ENCODE measurements at regions not wholly inside any gene's neighbourhood (a gene's known extent, or its start where the extent isn't known, plus 50 kb on each side); places are given as distances from the start of the nearest gene placed in this dataset.

DNA sequence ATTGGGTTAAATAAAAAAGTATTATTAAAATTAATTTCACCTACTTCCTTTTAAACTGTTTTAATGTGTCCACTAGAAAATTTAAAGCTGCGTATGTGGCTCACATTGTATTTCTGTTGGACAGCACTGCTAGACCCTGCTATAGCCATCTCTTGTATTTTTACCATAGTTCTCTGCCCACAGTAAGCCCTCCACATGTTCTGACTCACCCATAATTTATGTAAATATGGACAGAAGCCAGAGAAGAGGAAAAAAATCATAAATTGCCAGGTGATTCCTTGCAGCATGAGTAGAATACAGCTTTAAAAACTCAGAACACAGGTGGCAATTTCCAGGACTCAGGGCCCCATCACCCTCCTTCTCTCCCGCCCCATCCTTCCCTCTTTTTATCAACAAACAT is 142.4 kb upstream of the MEX3C start:
- no peak for DNase-seq (ENCODE audit: low read depth, low spot score)
- Histone ChIP-seq H3K9me3 (ENCODE audit: control insufficient read depth, insufficient read depth, low read length) (peaks cover 14% of the 10 kb centered on the region; the same call in 1 of the 2 replicates), H3K27ac (ENCODE audit: low read depth, low read length) (no peak overlapping the region), H3K27me3 (ENCODE audit: control insufficient read depth, insufficient read depth, low read length) (no peaks in the 10 kb centered on the region), H3K4me3 (ENCODE audit: low read depth, low read length) (no peak overlapping the region)
- TF ChIP-seq, protein P1, sequence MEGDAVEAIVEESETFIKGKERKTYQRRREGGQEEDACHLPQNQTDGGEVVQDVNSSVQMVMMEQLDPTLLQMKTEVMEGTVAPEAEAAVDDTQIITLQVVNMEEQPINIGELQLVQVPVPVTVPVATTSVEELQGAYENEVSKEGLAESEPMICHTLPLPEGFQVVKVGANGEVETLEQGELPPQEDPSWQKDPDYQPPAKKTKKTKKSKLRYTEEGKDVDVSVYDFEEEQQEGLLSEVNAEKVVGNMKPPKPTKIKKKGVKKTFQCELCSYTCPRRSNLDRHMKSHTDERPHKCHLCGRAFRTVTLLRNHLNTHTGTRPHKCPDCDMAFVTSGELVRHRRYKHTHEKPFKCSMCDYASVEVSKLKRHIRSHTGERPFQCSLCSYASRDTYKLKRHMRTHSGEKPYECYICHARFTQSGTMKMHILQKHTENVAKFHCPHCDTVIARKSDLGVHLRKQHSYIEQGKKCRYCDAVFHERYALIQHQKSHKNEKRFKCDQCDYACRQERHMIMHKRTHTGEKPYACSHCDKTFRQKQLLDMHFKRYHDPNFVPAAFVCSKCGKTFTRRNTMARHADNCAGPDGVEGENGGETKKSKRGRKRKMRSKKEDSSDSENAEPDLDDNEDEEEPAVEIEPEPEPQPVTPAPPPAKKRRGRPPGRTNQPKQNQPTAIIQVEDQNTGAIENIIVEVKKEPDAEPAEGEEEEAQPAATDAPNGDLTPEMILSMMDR (IDR thresholded peaks at IDR 0.05; ENCODE audit: low read depth, low read length) = no peak
- ChIA-PET POLR2A (interaction anchor here (0.5 kb wide), 1 partner anchor 184 kb away, joined by 4 read pairs; no protein-coding TSS in a partner anchor), CTCF (no interaction called here)

DNA sequence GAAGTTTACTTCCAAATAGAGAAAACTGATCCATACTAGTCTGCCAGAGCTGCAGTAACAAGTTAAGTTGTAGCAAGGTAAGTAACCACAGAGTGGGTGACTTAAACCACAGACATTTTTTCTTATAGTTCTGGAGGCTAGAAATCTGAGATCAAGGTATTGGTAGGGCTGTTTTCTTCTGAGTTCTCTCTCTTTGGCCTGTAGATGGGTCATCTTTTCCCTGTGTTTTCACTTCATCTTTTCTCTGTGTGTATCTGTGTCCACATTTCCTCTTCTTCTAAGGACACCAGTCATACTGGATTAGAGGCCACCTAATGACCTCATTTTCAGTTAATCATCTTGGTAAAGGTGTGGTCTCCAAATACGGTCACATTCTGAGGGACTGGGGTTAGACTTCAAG is 142.9 kb upstream of the MEX3C start:
- Histone ChIP-seq H3K27me3 (ENCODE audit: control insufficient read depth, insufficient read depth, low read length) (no peaks in the 10 kb centered on the region), H3K4me3 (ENCODE audit: low read depth, low read length) (no peak overlapping the region), H3K27ac (ENCODE audit: low read depth, low read length) (no peak overlapping the region), H3K9me3 (ENCODE audit: control insufficient read depth, insufficient read depth, low read length) (peaks cover 14% of the 10 kb centered on the region; the same call in 1 of the 2 replicates)
- ChIA-PET CTCF (no interaction called here), POLR2A (no interaction called here)
- no peak for DNase-seq (ENCODE audit: low read depth, low spot score)
- TF ChIP-seq, protein P1 (IDR thresholded peaks at IDR 0.05; ENCODE audit: low read depth, low read length) = no peak

DNA sequence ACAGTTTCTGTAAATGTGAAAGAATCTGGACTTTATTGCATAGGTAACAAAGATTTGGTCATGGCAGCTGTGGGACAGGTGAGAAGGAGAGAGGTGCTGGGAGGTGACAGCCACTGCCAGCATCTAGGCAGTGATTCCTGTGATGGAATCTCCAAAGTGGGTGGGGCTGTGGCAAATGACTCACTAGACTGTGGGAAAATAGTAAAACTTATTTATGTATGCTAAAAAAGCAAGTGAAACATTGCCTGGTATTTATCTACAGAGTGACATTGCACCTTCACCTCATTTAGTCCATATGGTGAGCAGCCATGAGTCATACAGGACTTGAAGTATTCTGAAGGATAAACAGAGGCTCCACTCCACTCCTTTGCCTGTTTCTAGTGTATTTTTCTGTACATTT is 145.3 kb upstream of the MEX3C start:
- no peaks in the 10 kb centered on the region for H3K27me3 ChIP-seq (ENCODE audit: control insufficient read depth, insufficient read depth, low read length)
- no peak for DNase-seq (ENCODE audit: low read depth, low spot score)
- peaks cover 14% of the 10 kb centered on the region; the same call in 1 of the 2 replicates for H3K9me3 ChIP-seq (ENCODE audit: control insufficient read depth, insufficient read depth, low read length)
- TF ChIP-seq, protein P1 (IDR thresholded peaks at IDR 0.05; ENCODE audit: low read depth, low read length) = no peak
- no peak overlapping the region for H3K27ac ChIP-seq (ENCODE audit: low read depth, low read length)
- H3K4me3 ChIP-seq (ENCODE audit: low read depth, low read length) = no peak overlapping the region
- CTCF ChIA-PET = no interaction called here
- POLR2A ChIA-PET = no interaction called here

DNA sequence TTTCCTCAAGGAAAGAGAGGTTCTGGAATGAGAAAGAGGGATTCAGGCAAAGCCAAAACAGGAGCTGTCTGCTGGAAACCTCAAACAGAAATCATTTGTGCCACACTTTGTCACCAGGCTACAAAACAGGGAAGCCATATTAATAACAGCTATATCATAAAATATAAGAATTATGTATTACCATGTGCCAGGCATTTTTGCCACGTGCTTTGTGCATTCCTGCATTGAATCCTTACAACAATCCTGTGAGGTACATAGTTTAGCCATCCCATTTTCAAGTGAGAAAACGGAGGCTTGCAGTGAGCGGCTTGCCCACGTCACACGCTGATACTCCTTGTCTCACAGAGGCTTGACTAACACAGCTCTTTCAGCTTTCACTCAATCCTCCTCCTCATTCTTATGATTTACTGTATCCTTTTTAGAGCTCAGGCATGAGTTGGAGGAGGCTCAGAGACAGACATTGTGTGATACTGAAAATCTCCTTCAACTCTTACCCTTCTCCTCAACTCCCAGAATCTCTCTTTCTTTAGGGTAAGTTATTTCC is 148.4 kb upstream of the MEX3C start:
- POLR2A ChIA-PET = no interaction called here
- Histone ChIP-seq H3K27ac (ENCODE audit: low read depth, low read length) (no peak overlapping the region), H3K4me3 (ENCODE audit: low read depth, low read length) (no peak overlapping the region), H3K9me3 (ENCODE audit: control insufficient read depth, insufficient read depth, low read length) (peaks cover 17% of the 10 kb centered on the region; the same call in 1 of the 2 replicates), H3K27me3 (ENCODE audit: control insufficient read depth, insufficient read depth, low read length) (no peaks in the 10 kb centered on the region)
- TF ChIP-seq, protein P1 (IDR thresholded peaks at IDR 0.05; ENCODE audit: low read depth, low read length) = no peak
- DNase-seq (ENCODE audit: low read depth, low spot score) = no peak
- CTCF ChIA-PET = no interaction called here

DNA sequence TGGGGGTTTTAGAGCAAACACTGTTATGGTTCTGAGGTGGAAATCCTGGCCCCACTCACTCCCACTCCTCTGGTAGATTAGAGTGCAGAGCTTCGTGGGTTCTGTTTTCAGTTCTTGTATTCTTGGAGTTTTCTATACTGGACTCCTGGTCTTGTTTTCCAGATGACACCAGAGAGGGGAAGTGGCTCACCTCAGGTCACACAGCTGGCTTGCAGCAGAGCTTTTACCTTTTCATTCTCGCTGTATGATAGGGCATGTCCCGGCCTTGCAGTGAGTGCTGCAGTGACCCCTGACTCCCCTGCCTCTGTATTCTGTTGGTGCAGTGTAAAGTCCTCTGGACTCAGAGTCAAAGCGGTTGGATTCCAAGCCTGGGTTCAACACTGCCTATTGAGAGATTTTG is 148.9 kb upstream of the MEX3C start:
- Histone ChIP-seq H3K4me3 (ENCODE audit: low read depth, low read length) (no peak overlapping the region), H3K9me3 (ENCODE audit: control insufficient read depth, insufficient read depth, low read length) (peaks cover 14% of the 10 kb centered on the region; the same call in 1 of the 2 replicates), H3K27me3 (ENCODE audit: control insufficient read depth, insufficient read depth, low read length) (no peaks in the 10 kb centered on the region), H3K27ac (ENCODE audit: low read depth, low read length) (no peak overlapping the region)
- CTCF ChIA-PET = no interaction called here
- TF ChIP-seq, protein P1 (IDR thresholded peaks at IDR 0.05; ENCODE audit: low read depth, low read length) = no peak
- no peak for DNase-seq (ENCODE audit: low read depth, low spot score)
- POLR2A ChIA-PET = no interaction called here

Measured in AG04450 (cell line).